ENCODE measurements at regions not wholly inside any gene's neighbourhood (a gene's known extent, or its start where the extent isn't known, plus 50 kb on each side); places are given as distances from the start of the nearest gene placed in this dataset.

GRCh38 chr2:12424219-12424618 is 292.5 kb upstream of the TRIB2 start:
- no peak for TF ChIP-seq CTCF (conservative IDR thresholded peaks at IDR 0.05; ENCODE audit: low read depth, low read length)
- no peak overlapping the region for H3K4me3 ChIP-seq (ENCODE audit: low read depth, low read length)
- no peak for DNase-seq (ENCODE audit: low read depth)

GRCh38 chr2:12424809-12425208 is 291.9 kb upstream of the TRIB2 start:
- no peak for TF ChIP-seq CTCF (conservative IDR thresholded peaks at IDR 0.05; ENCODE audit: low read depth, low read length)
- no peak for DNase-seq (ENCODE audit: low read depth)
- no peak overlapping the region for H3K4me3 ChIP-seq (ENCODE audit: low read depth, low read length)

GRCh38 chr2:12428324-12428723 is 288.4 kb upstream of the TRIB2 start:
- DNase-seq (ENCODE audit: low read depth), result peak; percentile 73
- TF ChIP-seq CTCF (conservative IDR thresholded peaks at IDR 0.05; ENCODE audit: low read depth, low read length), result no peak
- no peak overlapping the region for H3K4me3 ChIP-seq (ENCODE audit: low read depth, low read length)

- H3K4me3 ChIP-seq (ENCODE audit: low read depth, low read length), result no peak overlapping the region
- TF ChIP-seq CTCF (conservative IDR thresholded peaks at IDR 0.05; ENCODE audit: low read depth, low read length), result no peak
- DNase-seq (ENCODE audit: low read depth), result peak; percentile 75
These were observed 287.9 kb upstream of the TRIB2 start for GRCh38 chr2:12428786-12429185.

- TF ChIP-seq CTCF (conservative IDR thresholded peaks at IDR 0.05; ENCODE audit: low read depth, low read length), result no peak
- H3K4me3 ChIP-seq (ENCODE audit: low read depth, low read length), result no peak overlapping the region
- DNase-seq (ENCODE audit: low read depth), result peak; percentile 59
These were observed 286.8 kb upstream of the TRIB2 start for GRCh38 chr2:12429779-12430406.

- no peak for TF ChIP-seq CTCF (conservative IDR thresholded peaks at IDR 0.05; ENCODE audit: low read depth, low read length)
- no peak overlapping the region for H3K4me3 ChIP-seq (ENCODE audit: low read depth, low read length)
- peak; percentile 69 for DNase-seq (ENCODE audit: low read depth)
These were observed 286.2 kb upstream of the TRIB2 start for GRCh38 chr2:12430407-12431133.

Measured in choroid plexus epithelial cell (primary cell).